Erythroblast (primary cell): ENCODE measurements at regions not wholly inside any gene's neighbourhood (a gene's known extent, or its start where the extent isn't known, plus 50 kb on each side); places are given as distances from the start of the nearest gene placed in this dataset.

Experiments used
- DNase-seq, 2 experiments: peaks; one replicate each; lab custom pipeline; 2025; lab: John Stamatoyannopoulos, UW
- GATA1 ChIP-seq: IDR thresholded peaks from 2 replicates; pipeline ENCODE4 v1.6.1; 2011; ENCODE audit warnings: low read depth, mild to moderate bottlenecking, control low read depth, low read length, moderate library complexity
- POLR2A ChIP-seq: IDR thresholded peaks from 2 replicates; pipeline ENCODE4 v1.6.1; 2011; ENCODE audit warnings: mild to moderate bottlenecking, low read length

DNA sequence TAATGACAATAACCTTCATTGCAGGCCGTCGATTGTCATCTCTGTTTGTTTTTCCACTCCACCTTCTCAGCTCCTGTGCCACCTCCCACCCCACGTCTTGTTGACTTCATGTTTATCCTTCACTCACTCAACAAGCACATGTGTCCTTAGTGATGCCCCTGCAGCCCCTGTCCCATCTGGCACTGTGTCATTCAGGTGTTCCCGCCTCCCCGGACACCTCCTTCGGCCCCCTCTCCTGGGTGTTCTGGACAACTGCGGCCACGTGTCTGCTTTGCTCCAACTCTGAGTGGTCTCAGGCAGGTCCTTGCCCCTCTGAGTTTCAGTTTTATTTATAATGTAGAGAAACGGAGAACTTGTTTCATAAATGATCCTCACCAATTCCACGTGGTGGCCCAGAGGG is 91.0 kb upstream of the COL5A1 start:
- no peak for TF ChIP-seq POLR2A
- no peak for TF ChIP-seq GATA1
- DNase-seq: no peak

DNA sequence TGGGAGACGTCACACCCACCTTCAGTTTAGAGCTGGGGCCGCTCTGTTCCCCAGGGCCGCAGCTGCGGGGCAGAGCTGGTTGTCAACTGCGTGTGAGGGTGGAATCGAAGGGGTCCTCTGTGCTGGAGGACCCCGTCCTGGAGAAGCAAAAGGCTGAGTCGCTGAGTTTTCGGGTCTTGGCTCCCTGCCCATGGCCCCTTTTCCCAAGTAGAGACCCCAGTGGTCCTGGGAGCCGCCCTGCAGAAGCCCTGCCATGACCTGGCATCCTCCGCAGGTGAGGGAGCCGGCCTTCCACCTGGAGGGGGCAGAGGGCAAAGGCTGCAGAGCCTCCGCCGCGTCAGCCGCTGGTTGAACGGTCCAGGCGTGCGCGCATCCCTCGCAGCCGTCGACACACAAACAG is 90.4 kb upstream of the COL5A1 start:
- DNase-seq: no peak
- TF ChIP-seq POLR2A (no peak), GATA1 (no peak)

DNA sequence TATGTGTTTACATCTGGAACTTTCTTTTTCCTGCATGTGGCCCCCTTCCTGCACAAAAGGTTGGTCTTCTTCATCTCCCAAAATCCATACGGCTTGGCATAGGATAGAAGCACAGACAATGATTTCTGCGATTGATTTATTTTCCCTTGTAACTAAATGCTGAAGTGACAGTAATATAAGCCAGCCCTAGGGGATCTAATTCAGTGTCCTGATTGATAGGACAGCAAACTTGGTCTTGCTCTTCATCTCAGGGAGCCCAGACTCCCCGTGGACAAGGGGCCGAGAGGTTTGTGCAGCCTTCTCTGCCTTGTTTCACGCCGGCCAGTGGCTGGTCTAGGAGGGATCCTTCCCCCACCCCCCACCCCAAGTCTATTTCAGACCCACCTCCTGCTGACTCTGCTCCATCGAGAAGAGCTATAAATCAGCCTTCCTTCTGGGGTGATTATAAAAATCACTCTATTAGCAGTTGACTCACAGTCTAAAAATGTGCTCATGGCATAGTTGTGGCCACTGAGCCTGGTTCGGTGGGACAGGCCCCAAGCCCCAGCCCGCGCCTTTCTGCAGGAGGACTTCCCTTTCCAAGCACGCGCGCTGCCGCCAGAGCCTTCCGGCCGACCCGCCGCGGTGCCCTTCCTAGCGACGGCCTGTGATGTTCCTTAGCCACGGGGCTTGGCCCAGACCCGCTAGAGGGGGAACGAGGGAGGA is 89.8 kb upstream of the COL5A1 start:
- TF ChIP-seq GATA1 (no peak), POLR2A (no peak)
- no peak for DNase-seq

DNA sequence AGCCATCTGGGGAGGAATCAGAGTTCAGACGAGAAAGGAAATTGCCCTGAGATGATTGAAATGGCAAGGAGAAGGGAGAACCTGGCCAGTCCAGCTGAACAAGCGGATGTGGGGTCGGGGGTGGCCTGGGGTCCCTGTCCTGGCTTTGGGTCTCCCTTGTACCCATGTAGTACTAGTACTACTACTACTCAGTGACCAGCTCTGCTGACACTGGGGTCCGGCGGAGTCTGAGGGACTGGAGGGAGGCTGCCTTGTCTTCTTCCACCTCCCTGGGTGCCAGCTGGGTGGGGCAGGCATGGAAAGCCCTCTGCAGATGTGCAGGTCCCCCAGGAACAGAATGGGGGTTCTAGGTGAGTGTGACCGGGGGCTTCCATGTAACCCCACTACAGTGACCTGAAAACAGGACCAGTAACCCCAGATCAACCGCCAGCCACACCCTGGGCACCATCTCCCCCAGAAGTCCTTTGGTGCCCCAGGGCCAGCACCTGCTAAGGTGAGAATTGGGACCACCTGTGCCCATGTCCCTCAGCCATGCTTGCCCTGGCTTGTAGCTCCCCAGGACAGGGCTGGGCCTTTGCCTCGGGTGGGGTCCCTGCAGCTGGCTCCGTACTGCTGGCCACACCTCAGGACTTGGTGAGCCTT is 89.1 kb upstream of the COL5A1 start:
- no peak for DNase-seq
- no peak for TF ChIP-seq POLR2A
- no peak for TF ChIP-seq GATA1

DNA sequence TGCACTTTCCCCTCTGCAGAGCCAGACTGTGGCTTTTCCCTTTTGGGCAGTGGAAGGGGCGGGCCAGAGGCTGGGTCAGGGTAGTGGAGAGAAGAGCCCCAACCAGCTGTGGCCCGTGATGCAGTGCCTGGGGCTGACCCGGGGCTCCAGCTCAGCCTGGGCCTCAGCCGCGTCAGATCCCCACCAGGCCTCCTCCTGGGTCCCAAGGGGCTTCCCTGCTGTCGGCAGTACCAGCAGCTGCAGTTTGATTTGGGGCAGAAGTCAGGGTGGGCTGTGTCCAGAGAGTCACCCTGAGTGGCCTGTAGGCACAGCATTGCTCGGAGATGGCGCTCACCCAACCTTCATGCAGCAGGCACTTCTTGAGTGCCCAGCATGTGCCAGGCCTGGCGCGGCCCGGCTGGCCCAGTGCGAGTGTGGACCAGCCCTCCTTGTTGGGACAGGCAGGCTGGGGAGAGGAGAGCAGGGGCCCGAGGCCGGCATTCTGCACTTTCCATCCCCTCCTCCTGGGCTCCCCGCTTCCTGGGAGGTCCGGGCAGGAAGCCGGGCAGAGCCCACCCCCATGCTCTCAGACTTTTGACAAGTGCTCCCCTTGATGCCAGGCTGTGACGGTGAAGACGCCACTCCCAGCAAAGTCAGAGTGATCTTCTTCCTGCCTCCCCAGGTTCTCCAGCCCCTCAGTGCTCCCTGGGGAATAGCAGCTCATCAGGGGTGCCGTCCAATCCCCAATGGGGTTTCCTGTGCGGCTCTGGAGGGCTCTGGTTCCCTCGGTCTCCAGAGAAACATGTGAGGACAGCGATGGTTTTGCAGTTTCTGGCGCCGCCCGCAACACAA is 88.3 kb upstream of the COL5A1 start:
- TF ChIP-seq GATA1 (no peak), POLR2A (no peak)
- DNase-seq: no peak

DNA sequence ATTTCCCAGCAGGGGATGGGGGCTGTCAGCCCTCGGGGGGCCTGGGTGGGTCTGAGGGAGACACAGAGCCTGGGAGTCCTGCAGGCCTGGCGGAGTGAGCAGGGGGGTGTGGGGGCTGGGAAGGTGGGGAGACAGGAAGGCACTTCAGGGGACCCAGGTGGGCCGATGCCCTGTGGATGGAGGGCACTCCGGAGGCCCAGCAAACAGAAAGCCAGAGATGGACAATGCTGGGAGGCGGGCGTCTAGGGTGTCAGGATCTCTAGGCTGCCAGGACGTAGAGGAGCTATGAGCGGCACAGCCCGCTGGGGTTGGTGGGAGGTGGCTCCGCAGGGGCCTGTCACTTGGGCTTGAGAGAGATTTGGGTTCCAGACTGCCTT is 87.6 kb upstream of the COL5A1 start:
- no peak for DNase-seq
- TF ChIP-seq GATA1 (no peak), POLR2A (no peak)

DNA sequence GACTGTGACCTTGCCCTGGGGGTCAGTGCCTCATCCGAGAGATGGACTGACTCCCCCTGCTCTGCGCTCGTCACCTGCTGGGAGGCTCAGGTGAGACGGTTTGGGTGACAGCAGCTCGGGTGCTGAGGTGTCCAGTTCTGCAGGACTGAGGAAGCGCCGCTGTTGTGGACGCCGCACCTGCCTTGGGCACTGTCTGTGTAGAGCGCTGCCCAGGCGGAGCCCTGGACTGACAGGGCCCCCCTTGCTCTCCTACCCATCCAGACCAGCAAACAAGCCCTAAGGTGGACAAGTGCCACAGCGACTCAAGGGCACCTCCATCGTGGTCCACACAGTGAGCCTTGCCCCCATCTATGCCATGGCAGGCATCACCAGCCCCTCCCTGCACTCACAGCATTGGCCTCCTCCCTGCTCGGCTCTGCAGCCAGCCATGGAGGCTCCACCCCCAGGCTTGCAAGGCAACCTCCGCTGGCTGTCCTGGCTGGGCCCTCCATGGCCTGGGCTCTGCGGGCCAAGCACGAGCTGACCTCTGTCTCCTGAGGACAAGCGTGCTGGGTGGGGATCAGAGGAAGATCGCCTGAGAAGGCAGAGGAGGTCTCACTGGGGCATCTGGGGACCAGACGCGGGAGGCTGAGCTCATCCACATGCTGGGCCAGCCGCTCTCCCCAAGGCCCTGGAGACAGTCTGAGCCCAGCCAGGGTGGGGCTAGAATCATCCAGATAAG is 87.1 kb upstream of the COL5A1 start:
- no peak for DNase-seq
- TF ChIP-seq POLR2A (no peak), GATA1 (no peak)

DNA sequence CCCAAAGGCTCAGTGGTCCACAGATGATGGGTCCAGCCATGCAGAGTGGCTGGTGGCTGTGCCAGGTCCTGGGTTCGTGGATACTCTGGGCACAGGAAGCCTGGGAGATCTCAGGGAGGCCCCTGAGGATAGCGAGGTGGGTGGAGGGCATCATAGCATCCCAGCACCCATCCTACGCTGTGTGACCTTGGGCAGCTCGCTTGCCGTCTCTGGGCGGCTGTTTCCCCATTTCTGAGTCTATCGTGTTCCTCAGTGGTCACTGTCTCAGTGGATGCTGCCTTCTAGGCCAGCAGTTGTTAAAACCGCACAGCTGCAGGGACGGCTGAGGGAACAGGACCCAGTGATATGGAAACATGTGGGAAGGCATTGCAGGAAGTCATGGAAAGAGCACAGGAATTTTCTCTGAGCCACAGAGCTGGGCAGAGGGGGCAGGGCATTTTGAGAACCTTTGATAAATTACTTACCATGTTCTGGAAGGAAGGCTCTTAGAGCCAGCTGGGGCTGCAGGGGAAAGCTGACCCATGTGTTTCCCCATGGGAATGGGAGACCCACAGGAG is 86.4 kb upstream of the COL5A1 start:
- TF ChIP-seq GATA1: no peak
- TF ChIP-seq POLR2A: no peak
- DNase-seq: no peak

DNA sequence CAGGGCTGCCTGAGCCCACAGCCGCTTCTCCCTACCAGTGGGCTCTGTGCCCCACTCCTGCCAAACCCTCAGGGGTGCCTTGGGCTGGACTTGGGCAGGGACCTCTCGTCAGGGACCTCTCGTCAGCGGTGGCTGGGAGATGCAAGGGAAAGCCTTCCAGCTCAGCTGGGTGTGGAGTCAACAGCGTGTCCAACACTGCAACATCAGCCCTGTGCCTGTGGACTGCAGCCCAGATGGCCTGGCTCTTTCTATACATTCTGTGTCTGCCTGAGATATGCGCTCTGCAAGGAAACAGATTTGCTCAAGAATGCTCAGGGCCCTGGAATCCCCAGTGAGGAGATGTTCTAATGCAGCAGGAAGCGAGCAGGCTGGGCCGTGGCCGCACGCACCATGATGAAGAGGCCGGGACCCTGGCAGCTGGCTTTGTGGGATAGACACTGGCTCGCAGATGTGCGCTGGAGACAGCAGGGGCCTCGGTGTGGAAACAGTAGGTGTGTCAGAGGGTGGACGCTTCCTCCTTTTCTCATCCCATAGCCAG is 85.0 kb upstream of the COL5A1 start:
- no peak for DNase-seq
- TF ChIP-seq GATA1 (no peak), POLR2A (no peak)

DNA sequence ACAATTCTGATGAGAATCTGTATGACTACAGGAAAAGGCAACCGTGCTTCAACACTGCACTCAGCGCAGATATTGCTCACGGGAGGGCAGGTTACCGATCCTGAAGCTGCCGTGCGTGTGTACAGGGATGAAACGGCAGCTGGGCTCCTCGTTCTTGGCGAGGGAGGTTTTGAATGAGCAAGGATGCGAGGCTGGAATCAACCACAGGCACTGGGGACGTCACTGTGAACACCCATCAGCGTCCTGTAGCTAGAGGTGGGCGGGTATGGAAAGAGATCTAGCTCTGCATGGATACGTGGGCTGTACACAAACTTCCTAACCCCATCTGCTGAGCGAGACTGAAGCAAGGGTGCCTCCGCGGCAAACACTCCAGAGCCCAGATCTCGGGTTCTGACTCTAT is 84.3 kb upstream of the COL5A1 start:
- no peak for TF ChIP-seq GATA1
- no peak for TF ChIP-seq POLR2A
- no peak for DNase-seq

DNA sequence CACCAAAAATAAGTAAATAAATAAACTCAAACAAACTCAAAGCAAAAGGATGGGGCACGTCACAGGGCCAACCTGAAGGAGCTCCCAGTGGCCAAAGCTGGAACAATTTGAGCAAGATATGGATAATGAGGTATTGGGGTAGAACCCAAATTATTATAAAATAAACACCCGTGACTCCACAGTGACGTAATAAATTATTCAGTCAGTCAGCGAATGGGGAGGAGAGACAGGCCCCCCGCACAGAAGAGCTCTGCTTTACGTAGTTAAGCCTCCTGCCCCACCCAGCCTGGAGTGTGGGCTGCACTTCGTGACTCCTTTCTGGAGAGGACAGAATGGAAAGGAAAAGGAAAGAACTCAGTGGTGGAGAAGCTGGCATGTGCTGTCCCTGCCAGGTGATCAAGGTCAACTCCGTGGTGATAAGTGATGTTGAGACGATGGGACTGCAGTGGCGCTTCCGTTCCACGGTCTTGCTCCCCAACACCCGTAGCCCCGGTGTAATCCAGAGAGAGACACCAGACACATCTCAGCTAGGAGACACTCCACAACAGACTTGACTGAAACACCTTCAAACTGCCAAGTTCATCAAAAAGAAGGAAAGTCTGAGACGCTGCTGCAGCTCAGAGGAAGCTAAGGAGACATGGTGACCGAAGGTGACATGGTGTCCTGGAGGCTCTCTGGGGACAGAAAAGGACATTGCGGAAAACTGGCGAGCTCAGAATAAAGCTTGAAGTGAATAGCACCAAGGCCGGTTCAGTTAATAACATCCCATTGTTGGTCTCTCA is 83.3 kb upstream of the COL5A1 start:
- TF ChIP-seq POLR2A (no peak), GATA1 (no peak)
- DNase-seq: no peak

DNA sequence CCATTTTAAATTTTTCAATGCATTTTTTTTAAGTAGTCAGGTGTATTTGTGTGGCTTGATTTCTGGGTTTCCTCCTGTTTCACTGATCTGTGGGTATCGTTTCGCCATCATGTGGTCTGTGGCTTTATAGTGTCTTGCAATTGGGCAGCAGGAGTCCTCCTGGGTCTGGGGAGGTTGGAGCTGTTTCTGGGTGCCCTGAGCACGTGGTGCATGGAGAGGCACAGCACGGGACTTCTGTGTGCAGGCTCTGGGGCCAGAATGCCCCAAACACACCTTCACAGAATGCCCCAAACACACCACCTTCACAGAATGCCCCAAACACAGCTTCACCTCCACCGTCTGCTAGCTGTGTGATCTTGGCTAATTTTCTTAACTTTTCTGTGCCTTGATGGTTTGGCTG is 82.6 kb upstream of the COL5A1 start:
- DNase-seq: no peak
- TF ChIP-seq GATA1 (no peak), POLR2A (no peak)

DNA sequence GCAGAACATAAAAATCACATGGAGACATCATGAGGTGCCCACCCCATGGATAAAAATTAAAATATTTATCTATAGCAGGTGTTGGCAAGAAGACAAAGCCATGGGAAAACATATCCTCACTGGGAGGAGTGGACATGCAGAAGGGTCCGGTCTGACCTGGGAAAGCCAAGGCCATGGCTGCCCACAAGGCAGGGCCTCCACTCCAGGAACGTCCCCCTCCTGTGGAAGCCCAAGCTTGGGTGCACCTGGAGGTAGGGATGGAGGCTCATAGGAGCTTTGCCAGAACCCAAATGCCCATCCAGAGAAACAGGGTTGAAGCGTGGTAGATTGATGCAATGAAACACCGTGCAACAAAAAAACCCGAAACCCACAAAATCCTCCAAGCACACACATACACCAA is 81.4 kb upstream of the COL5A1 start:
- TF ChIP-seq POLR2A: no peak
- no peak for TF ChIP-seq GATA1
- no peak for DNase-seq
